Retinal pigment epithelial cell (primary cell): ENCODE measurements at regions not wholly inside any gene's neighbourhood (a gene's known extent, or its start where the extent isn't known, plus 50 kb on each side); places are given as distances from the start of the nearest gene placed in this dataset.

Experiments
- DNase-seq: peaks from one replicate; pipeline ENCODE4 v3.0.0-alpha.2; 2010; ENCODE audit warnings: low read depth
- H3K4me3 ChIP-seq: 2 replicates; pipeline ENCODE4 v1.5.1; 2011; ENCODE audit warnings: mild to moderate bottlenecking, low read length, control low read depth, moderate library complexity
- TF ChIP-seq, protein P1 (sequence below): conservative IDR thresholded peaks from 2 replicates; pipeline ENCODE4 v1.5.1; 2011; ENCODE audit warnings: low read depth, low read length, control low read depth, inconsistent platforms

DNA sequence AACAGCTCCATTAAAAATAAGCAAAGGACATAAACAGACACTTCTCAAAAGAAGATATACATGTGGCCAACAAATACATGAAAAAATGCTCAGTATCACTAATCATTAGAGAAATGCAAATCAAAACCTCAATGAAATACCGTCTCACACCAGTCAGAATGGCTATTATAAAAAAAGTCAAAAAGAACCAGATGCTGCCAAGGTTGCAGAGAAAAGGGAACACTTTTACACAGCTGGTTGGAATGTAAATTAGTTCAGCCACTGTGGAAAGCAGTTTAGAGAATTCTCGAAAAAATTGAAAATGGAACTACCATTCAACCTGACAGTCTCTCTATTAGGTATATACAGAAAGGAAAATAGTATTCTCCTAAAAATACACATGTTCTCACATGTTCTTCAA is 102.4 kb upstream of the FIBIN start:
- H3K4me3 ChIP-seq: no peak overlapping the region
- DNase-seq: no peak
- TF ChIP-seq, protein P1, sequence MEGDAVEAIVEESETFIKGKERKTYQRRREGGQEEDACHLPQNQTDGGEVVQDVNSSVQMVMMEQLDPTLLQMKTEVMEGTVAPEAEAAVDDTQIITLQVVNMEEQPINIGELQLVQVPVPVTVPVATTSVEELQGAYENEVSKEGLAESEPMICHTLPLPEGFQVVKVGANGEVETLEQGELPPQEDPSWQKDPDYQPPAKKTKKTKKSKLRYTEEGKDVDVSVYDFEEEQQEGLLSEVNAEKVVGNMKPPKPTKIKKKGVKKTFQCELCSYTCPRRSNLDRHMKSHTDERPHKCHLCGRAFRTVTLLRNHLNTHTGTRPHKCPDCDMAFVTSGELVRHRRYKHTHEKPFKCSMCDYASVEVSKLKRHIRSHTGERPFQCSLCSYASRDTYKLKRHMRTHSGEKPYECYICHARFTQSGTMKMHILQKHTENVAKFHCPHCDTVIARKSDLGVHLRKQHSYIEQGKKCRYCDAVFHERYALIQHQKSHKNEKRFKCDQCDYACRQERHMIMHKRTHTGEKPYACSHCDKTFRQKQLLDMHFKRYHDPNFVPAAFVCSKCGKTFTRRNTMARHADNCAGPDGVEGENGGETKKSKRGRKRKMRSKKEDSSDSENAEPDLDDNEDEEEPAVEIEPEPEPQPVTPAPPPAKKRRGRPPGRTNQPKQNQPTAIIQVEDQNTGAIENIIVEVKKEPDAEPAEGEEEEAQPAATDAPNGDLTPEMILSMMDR: no peak

DNA sequence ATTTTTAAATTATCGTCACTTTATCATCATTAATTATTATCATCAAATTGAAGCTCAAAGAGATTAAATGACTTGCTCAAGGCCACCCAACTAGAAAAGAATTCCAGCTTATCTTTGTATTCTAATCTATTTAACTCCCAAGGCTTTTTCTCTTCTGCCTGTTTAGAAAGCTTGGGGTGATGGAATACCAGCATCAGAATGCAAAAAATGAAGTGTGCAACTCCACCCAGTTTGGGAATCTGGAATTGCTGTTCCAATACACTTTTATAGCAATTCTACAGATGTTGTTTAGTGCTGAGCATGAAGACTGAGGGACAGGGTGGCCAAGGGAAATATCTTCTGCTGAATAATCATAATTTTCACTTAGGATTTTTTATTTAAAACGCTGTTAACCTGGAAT is 97.2 kb upstream of the FIBIN start:
- DNase-seq: no peak
- TF ChIP-seq, protein P1: no peak
- no peak overlapping the region for H3K4me3 ChIP-seq

DNA sequence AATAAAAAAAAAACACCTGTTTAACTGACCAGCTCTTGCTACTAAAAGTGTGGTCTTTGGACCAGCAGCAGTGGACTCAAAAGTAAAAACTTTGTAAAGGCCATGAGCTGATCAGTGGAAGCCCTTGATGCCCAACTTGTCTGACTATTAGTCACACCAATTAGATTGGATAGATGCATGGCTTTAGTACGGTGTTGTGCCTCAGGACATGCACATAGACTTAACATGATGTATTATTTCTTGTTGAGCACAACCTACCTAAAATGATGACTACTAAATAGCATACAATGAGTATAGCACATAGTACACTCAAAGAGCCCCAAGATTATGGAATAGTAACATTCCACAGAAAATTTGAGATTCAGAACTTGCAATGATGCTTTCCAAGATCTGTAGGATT is 95.1 kb upstream of the FIBIN start:
- H3K4me3 ChIP-seq: no peak overlapping the region
- no peak for DNase-seq
- TF ChIP-seq, protein P1: no peak

DNA sequence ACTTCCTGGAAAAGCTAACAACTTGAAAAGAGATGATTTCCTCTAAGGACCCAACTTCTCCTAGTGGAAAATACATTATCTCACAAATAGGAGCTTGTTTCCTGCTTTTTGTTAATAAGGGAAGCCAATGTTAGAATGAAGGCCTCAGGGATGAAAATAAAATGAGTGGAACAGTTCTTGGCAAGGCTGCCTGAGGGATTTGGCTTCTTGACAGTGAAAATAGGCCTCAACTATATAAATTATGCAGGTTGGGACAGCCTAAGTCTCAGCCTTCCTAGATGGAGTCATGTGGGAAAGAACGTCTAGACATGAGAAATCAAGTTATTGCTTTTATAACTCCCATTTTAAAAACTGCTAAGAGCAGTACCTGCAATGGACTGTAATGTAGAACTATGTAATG is 92.8 kb upstream of the FIBIN start:
- no peak overlapping the region for H3K4me3 ChIP-seq
- TF ChIP-seq, protein P1: no peak
- peak; percentile 46 for DNase-seq

DNA sequence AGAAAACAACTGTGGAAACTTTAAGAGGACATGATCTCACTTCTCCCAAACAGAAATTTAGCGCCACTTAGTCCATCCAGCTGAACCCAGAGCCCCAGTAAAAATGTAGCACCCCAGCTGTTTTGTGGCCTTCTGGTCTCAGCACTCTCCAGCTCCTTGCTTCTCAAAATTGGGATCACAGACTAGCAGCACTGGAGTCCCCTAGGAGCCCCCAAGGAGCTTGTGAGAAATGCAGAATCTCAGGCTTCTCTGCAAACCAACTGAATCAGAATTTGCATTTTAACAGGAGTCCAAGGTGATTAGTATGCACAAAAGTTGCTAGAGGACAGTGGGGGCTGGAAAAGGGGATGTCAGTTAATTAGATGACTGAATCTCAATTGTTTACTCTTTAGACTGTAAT is 89.8 kb upstream of the FIBIN start:
- DNase-seq: no peak
- no peak overlapping the region for H3K4me3 ChIP-seq
- TF ChIP-seq, protein P1: no peak

DNA sequence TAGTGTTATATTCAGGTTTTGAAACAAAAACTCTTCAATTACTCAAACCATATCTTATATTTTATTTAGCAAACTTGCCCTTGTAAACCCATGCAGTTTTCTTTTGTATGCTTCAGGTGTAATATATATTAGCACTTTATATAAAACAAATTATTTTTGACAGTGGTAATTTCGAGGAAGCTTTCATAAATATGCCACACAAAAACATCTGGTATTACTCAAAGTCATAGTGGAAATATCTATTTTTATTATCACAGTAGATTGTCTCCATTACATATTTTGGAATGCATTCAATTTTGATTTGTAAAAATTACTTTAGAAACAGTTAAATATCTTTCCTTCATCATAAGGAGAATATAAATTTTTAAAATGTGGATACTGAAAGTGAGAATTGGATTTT is 89.1 kb upstream of the FIBIN start:
- no peak overlapping the region for H3K4me3 ChIP-seq
- TF ChIP-seq, protein P1: no peak
- DNase-seq: no peak

DNA sequence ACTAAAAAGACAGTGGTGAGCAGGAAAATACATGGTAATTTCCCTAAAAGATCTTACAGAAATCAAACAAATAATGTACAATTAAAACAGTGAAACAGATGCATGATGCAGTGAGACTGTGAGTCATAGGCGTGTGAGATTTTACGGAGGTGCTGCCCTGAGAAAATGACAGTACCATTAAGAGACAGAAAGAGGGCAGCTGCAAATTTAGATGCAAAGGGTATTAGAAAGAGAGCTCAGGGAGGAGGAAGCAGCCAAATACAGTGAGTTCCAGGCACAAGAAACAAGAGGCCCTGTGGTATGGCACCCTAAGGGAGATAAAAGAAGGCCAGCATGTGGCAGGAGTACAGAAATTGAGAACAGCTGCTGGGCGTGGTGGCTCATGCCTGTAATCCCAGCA is 88.5 kb upstream of the FIBIN start:
- TF ChIP-seq, protein P1: no peak
- peak; percentile 35 for DNase-seq
- H3K4me3 ChIP-seq: no peak overlapping the region
